K562 (cell line): ENCODE measurements at regions not wholly inside any gene's neighbourhood (a gene's known extent, or its start where the extent isn't known, plus 50 kb on each side); places are given as distances from the start of the nearest gene placed in this dataset.
A peak's percentile ranks its signal among the peaks of the same experiment; 100 is the strongest.

Experiments used
- ATF7 ChIP-seq: fragments of 450-650 bp; IDR thresholded peaks from 2 replicates; pipeline ENCODE4 v1.7.1; 2014; ENCODE audit warnings: mild to moderate bottlenecking, moderate library complexity
- E2F8 ChIP-seq: fragments of 450-650 bp; IDR thresholded peaks from 2 replicates; pipeline ENCODE4 v1.7.1; 2018; ENCODE audit warnings: mild to moderate bottlenecking, low read depth; ENCODE audit not compliant: partially characterized antibody
- EGR1 ChIP-seq: fragments of 450-650 bp; conservative IDR thresholded peaks from 2 replicates; pipeline ENCODE4 v1.6.1; 2017; ENCODE audit warnings: mild to moderate bottlenecking
- ERF ChIP-seq: fragments of 450-650 bp; formaldehyde crosslinking; IDR thresholded peaks from 2 replicates; pipeline ENCODE4 v1.4.0; 2020; ENCODE audit warnings: mild to moderate bottlenecking, mixed read lengths
- ESRRA ChIP-seq: fragments of 450-650 bp; IDR thresholded peaks from 2 replicates; pipeline ENCODE4 v1.6.1; 2014; ENCODE audit warnings: low read depth, mild to moderate bottlenecking, moderate library complexity, borderline replicate concordance
- GATA2 ChIP-seq: sonication (generic); formaldehyde crosslinking; IDR thresholded peaks from 2 replicates; pipeline ENCODE4 v1.4.0; 2020; ENCODE audit warnings: mild to moderate bottlenecking, missing genetic modification reagents
- GTF2F1 ChIP-seq: IDR thresholded peaks from 2 replicates; pipeline ENCODE4 v1.6.1; 2011; ENCODE audit warnings: low read depth, low read length, improper control_type of control experiment
- KLF1 ChIP-seq: fragments of 450-650 bp; IDR thresholded peaks from 2 replicates; pipeline ENCODE4 v1.6.1; 2016; ENCODE audit warnings: missing genetic modification characterization, missing compliant biosample characterization
- L3MBTL2 ChIP-seq: fragments of 450-650 bp; IDR thresholded peaks from 2 replicates; pipeline ENCODE4 v1.6.1; 2016; ENCODE audit warnings: mild to moderate bottlenecking, moderate library complexity
- LARP7 ChIP-seq: fragments of 450-650 bp; IDR thresholded peaks from 2 replicates; pipeline ENCODE4 v1.6.1; 2016
- NCOA4 ChIP-seq: fragments of 450-650 bp; IDR thresholded peaks from 2 replicates; pipeline ENCODE4 v1.6.1; 2018; ENCODE audit warnings: mild to moderate bottlenecking; ENCODE audit not compliant: partially characterized antibody
- NFE2L1 ChIP-seq: fragments of 450-650 bp; IDR thresholded peaks from 2 replicates; pipeline ENCODE4 v1.6.1; 2016; ENCODE audit warnings: missing genetic modification characterization, low read depth, mild to moderate bottlenecking, missing compliant biosample characterization, moderate library complexity, borderline replicate concordance
- NR2C2 ChIP-seq, 2 experiments: fragments of 200-800 bp in 1 of 2; sonication (Bioruptor generic) in 1 of 2; sonication (generic) in 1 of 2; formaldehyde crosslinking in 1 of 2; IDR thresholded peaks; 2 replicates each; pipeline versions ENCODE4 v1.6.1 to v1.8.0; 2016 to 2022; ENCODE audit warnings: mild to moderate bottlenecking in 1 of 2, missing compliant biosample characterization in 1 of 2, missing genetic modification characterization in 1 of 2, missing genetic modification reagents in 1 of 2
- PBX2 ChIP-seq, 2 experiments: IDR thresholded peaks in 1 of 2; conservative IDR thresholded peaks in 1 of 2; 2 replicates each; pipeline ENCODE4 v1.6.1; 2016; ENCODE audit warnings: low read depth in 2 of 2, mild to moderate bottlenecking in 1 of 2, missing compliant biosample characterization in 1 of 2, missing genetic modification characterization in 1 of 2, moderate library complexity in 1 of 2
- RBBP5 ChIP-seq: fragments of 200-600 bp; sonication (generic); IDR thresholded peaks from 2 replicates; pipeline ENCODE4 v1.6.1; 2012; ENCODE audit warnings: borderline replicate concordance, mild to moderate bottlenecking, low read length, control low read depth, inconsistent platforms; ENCODE audit not compliant: insufficient read depth, poor library complexity, severe bottlenecking
- RCOR1 ChIP-seq, 2 experiments: IDR thresholded peaks; 2 replicates each; pipeline ENCODE4 v1.6.1; 2012; ENCODE audit warnings: low read depth in 2 of 2, low read length in 2 of 2, borderline replicate concordance in 1 of 2, improper control_type of control experiment in 1 of 2
- SMAD3 ChIP-seq: fragments of 450-650 bp; formaldehyde crosslinking; conservative IDR thresholded peaks from 2 replicates; pipeline ENCODE4 v1.4.0; 2020; ENCODE audit warnings: mild to moderate bottlenecking
- TRIM24 ChIP-seq, 2 experiments: fragments of 450-650 bp; IDR thresholded peaks; 2 replicates each; pipeline ENCODE4 v1.6.1; 2016
- ZBTB17 ChIP-seq: fragments of 450-650 bp; formaldehyde crosslinking; IDR thresholded peaks from 2 replicates; pipeline ENCODE4 v1.4.0; 2020; ENCODE audit warnings: mild to moderate bottlenecking
- ZNF212 ChIP-seq: fragments of 450-650 bp; formaldehyde crosslinking; IDR thresholded peaks from 2 replicates; pipeline ENCODE4 v1.4.0; 2020; ENCODE audit warnings: mild to moderate bottlenecking
- ZNF384 ChIP-seq: IDR thresholded peaks from 2 replicates; pipeline ENCODE4 v1.6.1; 2012; ENCODE audit warnings: low read depth, low read length, improper control_type of control experiment
- ZNF561 ChIP-seq: fragments of 450-650 bp; formaldehyde crosslinking; conservative IDR thresholded peaks from 2 replicates; pipeline ENCODE4 v1.4.0; 2020; ENCODE audit warnings: mild to moderate bottlenecking, moderate library complexity

DNA sequence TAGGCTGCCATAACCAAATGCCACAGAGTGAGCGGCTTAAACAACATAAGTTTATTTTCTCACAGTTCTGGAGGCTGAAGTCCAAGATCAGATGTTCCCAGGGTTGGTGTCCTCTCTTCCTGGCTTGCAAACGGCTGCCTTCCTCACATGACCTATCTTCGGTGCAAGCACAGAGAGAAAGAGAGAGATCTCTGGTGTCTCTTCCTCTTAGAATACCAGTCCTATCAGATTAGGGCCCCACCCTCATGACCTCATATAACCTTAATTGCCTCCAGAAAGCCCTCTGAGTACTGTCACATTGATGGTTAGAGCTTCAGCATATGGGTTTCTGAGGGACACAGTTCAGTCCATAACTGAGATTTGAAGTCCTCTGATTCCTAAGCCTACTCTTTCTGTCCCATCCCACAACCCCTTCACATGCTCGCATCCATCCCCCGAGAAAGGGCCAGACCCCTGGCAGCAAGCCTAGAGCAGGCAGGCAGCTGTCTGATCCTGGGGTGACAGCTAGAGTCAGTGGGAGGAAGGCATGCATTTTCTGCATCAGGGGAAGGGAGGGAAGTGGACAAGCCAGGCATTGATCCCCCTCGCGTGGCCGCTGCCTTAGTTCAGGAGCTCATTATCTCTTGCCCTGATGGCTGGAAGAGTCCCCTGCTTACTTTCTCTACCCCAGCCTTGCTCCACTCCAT lies 114.1 kb downstream of the FAR1 start (continued):
- TF ChIP-seq PBX2 (CRISPR knock-in tag; IDR thresholded peaks at IDR 0.05; ENCODE audit: low read depth) (no peak), PBX2 (tag; conservative IDR thresholded peaks at IDR 0.05; ENCODE audit: low read depth) (0 out of 2 replicates have a peak, but pooled peaks have one; percentile 17), EGR1 (no peak), RBBP5 (no peak), ZNF384 (no peak), ATF7 (peak; percentile 49; the same call in 1 of the 2 replicates), L3MBTL2 (no peak), ERF (CRISPR knock-in tag) (no peak), ZBTB17 (CRISPR knock-in tag) (no peak), ESRRA (peak; percentile 9; the same call in 1 of the 2 replicates), ZNF212 (CRISPR knock-in tag) (no peak), RCOR1 (IDR thresholded peaks at IDR 0.05; ENCODE audit: borderline replicate concordance in 1 of 2, low read depth in 2 of 2, low read length in 2 of 2) (0 out of 4 replicates have a peak, but pooled peaks of 1 of the 2 experiments have one; percentile 14), NFE2L1 (no peak), NCOA4 (no peak), TRIM24 (IDR thresholded peaks at IDR 0.05) (no peak), KLF1 (tag) (peak; percentile 78), ZNF561 (CRISPR knock-in tag) (no peak), SMAD3 (CRISPR knock-in tag) (no peak), GATA2 (no peak), E2F8 (no peak), GTF2F1 (no peak), NR2C2 (CRISPR knock-in tag; IDR thresholded peaks at IDR 0.05) (no peak), NR2C2 (tag; IDR thresholded peaks at IDR 0.05) (peak; percentile 35; the same call in 1 of the 2 replicates), LARP7 (no peak)
- TF ChIP-seq, all 486 proteins: peak for 11
